PC-9 (cell line): ENCODE measurements at regions not wholly inside any gene's neighbourhood (a gene's known extent, or its start where the extent isn't known, plus 50 kb on each side); places are given as distances from the start of the nearest gene placed in this dataset.

ENCODE experiments used
- BruUV-seq: library from RNA; stranded (reverse); fragments of 400-500 nt; replicated peaks from 2 replicates; lab custom pipeline; 2021; lab: Mats Ljungman, UMichigan
- CTCF ChIA-PET: fragments of 300-600 bp; sonication (Branson Sonifier 250); formaldehyde crosslinking; loops from one replicate; lab custom pipeline; 2022; ENCODE audit warnings: antibody characterized with exemption; lab: Charles Lee
- POLR2A ChIA-PET: fragments of 300-600 bp; sonication (Branson Sonifier 250); formaldehyde crosslinking; loops from one replicate; lab custom pipeline; 2022; ENCODE audit warnings: antibody characterized with exemption; ENCODE audit not compliant: unreplicated experiment; lab: Charles Lee
- DNase-seq, 2 experiments: peaks; one replicate each; pipeline versions ENCODE4 v3.0.0 to v3.0.0-alpha.2; 2015 to 2022; ENCODE audit warnings: mixed read lengths in 1 of 2
- H2AFZ ChIP-seq: fragments of 200-600 bp; sonication (generic); 2 replicates; pipeline ENCODE4 v1.8.1; 2017; ENCODE audit warnings: antibody characterized with exemption
- H3F3A ChIP-seq: fragments of 200-600 bp; sonication (generic); 2 replicates; pipeline ENCODE4 v1.8.1; 2017; ENCODE audit warnings: antibody characterized with exemption, mild to moderate bottlenecking, low read depth; ENCODE audit not compliant: insufficient read depth
- H3K27ac ChIP-seq: fragments of 200-600 bp; sonication (generic); 2 replicates; pipeline ENCODE4 v1.6.1; 2016; ENCODE audit warnings: mixed run types
- H3K27me3 ChIP-seq: fragments of 200-600 bp; sonication (generic); 2 replicates; pipeline ENCODE4 v1.6.1; 2016; ENCODE audit warnings: low read depth, mixed run types; ENCODE audit not compliant: insufficient read depth
- H3K36me3 ChIP-seq: fragments of 200-600 bp; sonication (generic); 2 replicates; pipeline ENCODE4 v1.6.1; 2016; ENCODE audit warnings: low read depth, mixed run types
- H3K4me1 ChIP-seq: fragments of 200-600 bp; sonication (generic); replicated peaks from 2 replicates; pipeline ENCODE4 v1.6.1; 2016; ENCODE audit warnings: mixed run types; ENCODE audit not compliant: insufficient read depth
- H3K4me2 ChIP-seq: fragments of 200-600 bp; sonication (generic); 2 replicates; pipeline ENCODE4 v1.6.1; 2017; ENCODE audit warnings: mixed run types
- H3K4me3 ChIP-seq: fragments of 200-600 bp; sonication (generic); 2 replicates; pipeline ENCODE4 v1.6.1; 2016; ENCODE audit warnings: mixed run types
- H3K79me2 ChIP-seq: fragments of 200-600 bp; sonication (generic); 2 replicates; pipeline ENCODE4 v1.6.1; 2017; ENCODE audit warnings: low read depth, mixed run types
- H3K9me2 ChIP-seq: fragments of 200-600 bp; sonication (generic); 2 replicates; pipeline ENCODE4 v1.8.1; 2017; ENCODE audit warnings: mild to moderate bottlenecking; ENCODE audit not compliant: insufficient read depth
- H3K9me3 ChIP-seq: fragments of 200-600 bp; sonication (generic); 2 replicates; pipeline ENCODE4 v1.8.1; 2016; ENCODE audit warnings: low read depth; ENCODE audit not compliant: insufficient read depth
- H4K20me1 ChIP-seq: fragments of 200-600 bp; sonication (generic); 2 replicates; pipeline ENCODE4 v1.8.1; 2017; ENCODE audit not compliant: insufficient read depth
- EZH2 ChIP-seq: fragments of 200-600 bp; sonication (generic); IDR thresholded peaks from 2 replicates; pipeline ENCODE4 v1.8.0; 2017; ENCODE audit warnings: antibody characterized with exemption, low read depth
- intact Hi-C: fragments of 100-400 bp; cut with micrococcal nuclease; formaldehyde crosslinking; loops from one replicate; pipeline ENCODE4 v1.10.0; 2022; ENCODE audit not compliant: unreplicated experiment
- TF ChIP-seq, protein P1 (sequence below): fragments of 200-600 bp; sonication (generic); conservative IDR thresholded peaks from 2 replicates; pipeline ENCODE4 v1.6.1; 2017; ENCODE audit warnings: mixed run types, antibody characterized with exemption, mild to moderate bottlenecking, moderate library complexity

DNA sequence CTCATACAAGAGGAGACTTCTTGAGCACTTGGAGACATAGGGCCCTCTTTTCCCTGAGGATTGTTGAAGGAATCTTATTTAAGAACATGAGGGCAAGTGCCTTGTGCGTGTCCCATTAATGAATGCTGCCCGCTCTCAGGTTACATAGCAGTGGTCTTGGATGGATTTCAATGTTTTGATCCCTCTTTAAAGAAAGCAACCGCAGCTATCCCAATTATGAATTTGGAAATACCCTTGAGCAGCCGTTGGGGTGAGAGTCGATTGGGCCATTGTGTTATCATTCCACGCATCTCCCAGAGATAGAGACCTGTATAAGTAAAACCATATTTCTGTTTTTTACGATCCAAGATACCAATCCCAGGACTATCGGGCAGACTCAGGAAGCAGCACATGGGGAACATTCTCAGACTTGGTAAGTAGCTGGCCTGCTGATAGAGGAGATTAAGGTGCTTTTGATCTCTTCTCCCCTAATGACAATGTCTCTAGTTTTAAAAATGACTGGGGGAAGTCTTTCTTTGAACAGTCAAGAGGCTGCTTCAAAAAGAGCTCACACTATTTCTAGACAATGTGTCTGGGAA, 145.3 kb downstream of the MACROH2A1 start:
- CTCF ChIA-PET: no interaction called here
- no peaks in the 10 kb centered on the region for H3K4me1 ChIP-seq

DNA sequence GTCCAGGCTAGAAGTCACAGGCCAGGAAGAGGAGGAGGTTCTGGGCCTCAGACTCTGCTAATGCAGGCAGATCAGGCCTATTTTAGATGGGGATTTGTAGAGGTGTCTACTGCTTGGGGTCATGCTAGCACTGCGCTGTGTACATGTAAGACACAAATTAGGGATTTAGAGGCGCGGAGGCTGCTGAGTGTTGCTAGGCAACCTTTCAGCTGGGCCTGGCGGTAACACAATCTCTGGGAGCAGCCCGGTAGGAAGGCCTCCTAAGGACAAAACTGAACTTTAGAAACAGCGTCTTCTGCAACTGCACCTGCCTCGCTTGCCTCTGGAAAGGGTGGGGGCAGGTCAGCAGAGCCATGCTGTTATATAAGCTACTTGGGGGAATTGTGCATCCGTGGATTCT, 147.9 kb downstream of the MACROH2A1 start:
- H3K79me2 ChIP-seq: no peaks in the 10 kb centered on the region
- H3F3A ChIP-seq: peaks cover 23% of the 10 kb centered on the region
- no peaks in the 10 kb centered on the region for H4K20me1 ChIP-seq
- H3K36me3 ChIP-seq: no peaks in the 10 kb centered on the region
- H3K27me3 ChIP-seq: no peaks in the 10 kb centered on the region
- no peak for DNase-seq
- no peak overlapping the region for H2AFZ ChIP-seq
- H3K9me2 ChIP-seq: no peaks in the 10 kb centered on the region
- H3K4me3 ChIP-seq: no peak overlapping the region
- no peak overlapping the region for H3K4me2 ChIP-seq
- H3K9me3 ChIP-seq: no peaks in the 10 kb centered on the region
- H3K27ac ChIP-seq: no peak overlapping the region
- BruUV-seq: no TSS peak
- intact Hi-C loops: no loop called here
- CTCF ChIA-PET: no interaction called here
- no peak for TF ChIP-seq EZH2
- TF ChIP-seq, protein P1, sequence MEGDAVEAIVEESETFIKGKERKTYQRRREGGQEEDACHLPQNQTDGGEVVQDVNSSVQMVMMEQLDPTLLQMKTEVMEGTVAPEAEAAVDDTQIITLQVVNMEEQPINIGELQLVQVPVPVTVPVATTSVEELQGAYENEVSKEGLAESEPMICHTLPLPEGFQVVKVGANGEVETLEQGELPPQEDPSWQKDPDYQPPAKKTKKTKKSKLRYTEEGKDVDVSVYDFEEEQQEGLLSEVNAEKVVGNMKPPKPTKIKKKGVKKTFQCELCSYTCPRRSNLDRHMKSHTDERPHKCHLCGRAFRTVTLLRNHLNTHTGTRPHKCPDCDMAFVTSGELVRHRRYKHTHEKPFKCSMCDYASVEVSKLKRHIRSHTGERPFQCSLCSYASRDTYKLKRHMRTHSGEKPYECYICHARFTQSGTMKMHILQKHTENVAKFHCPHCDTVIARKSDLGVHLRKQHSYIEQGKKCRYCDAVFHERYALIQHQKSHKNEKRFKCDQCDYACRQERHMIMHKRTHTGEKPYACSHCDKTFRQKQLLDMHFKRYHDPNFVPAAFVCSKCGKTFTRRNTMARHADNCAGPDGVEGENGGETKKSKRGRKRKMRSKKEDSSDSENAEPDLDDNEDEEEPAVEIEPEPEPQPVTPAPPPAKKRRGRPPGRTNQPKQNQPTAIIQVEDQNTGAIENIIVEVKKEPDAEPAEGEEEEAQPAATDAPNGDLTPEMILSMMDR: no peak
- peaks cover 22% of the 10 kb centered on the region for H3K4me1 ChIP-seq
- POLR2A ChIA-PET: no interaction called here

More for the DNA sequence above, 145.3 kb downstream of the MACROH2A1 start:
- TF ChIP-seq EZH2: no peak
- TF ChIP-seq, protein P1: no peak
- no peaks in the 10 kb centered on the region for H3K79me2 ChIP-seq
- intact Hi-C loops: no loop called here
- H4K20me1 ChIP-seq: no peaks in the 10 kb centered on the region
- no peak overlapping the region for H2AFZ ChIP-seq
- peaks cover 5% of the 10 kb centered on the region; the same call in 1 of the 2 replicates for H3F3A ChIP-seq
- H3K27ac ChIP-seq: no peak overlapping the region
- H3K9me3 ChIP-seq: no peaks in the 10 kb centered on the region
- POLR2A ChIA-PET: no interaction called here
- no peaks in the 10 kb centered on the region for H3K9me2 ChIP-seq
- no TSS peak for BruUV-seq
- H3K27me3 ChIP-seq: no peaks in the 10 kb centered on the region
- no peak overlapping the region for H3K4me2 ChIP-seq
- no peaks in the 10 kb centered on the region for H3K36me3 ChIP-seq
- DNase-seq: no peak
- no peak overlapping the region for H3K4me3 ChIP-seq

DNA sequence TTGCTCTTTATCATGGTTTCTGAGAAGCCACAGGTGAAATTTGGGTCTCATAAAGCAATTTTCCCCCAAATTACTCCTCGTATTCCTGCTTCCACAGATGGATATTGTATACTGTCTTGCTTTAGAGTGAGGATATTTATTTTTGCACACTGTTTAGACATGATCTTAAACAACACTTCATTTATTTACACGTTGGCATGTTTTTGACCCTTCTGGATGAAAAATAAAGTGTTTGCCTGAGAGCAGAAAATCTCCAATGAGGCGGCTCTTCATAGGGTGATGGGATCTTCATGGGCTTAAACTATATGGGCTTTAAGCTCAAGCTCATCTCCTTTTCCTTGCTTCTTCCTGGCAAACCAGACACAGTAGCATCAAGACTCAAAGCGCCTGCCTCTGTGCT, 148.4 kb downstream of the MACROH2A1 start:
- H4K20me1 ChIP-seq: no peaks in the 10 kb centered on the region
- H3K4me2 ChIP-seq: no peak overlapping the region
- POLR2A ChIA-PET: no interaction called here
- no peak overlapping the region for H3K27ac ChIP-seq
- no peaks in the 10 kb centered on the region for H3K27me3 ChIP-seq
- H3K79me2 ChIP-seq: no peaks in the 10 kb centered on the region
- intact Hi-C loops: no loop called here
- no peak overlapping the region for H3K4me3 ChIP-seq
- DNase-seq: no peak
- BruUV-seq: no TSS peak
- no peak overlapping the region for H2AFZ ChIP-seq
- no peaks in the 10 kb centered on the region for H3K9me3 ChIP-seq
- CTCF ChIA-PET: no interaction called here
- H3F3A ChIP-seq: peaks cover 27% of the 10 kb centered on the region
- H3K9me2 ChIP-seq: no peaks in the 10 kb centered on the region
- no peaks in the 10 kb centered on the region for H3K36me3 ChIP-seq
- H3K4me1 ChIP-seq: peaks cover 26% of the 10 kb centered on the region
- TF ChIP-seq EZH2: no peak
- TF ChIP-seq, protein P1: no peak
